ENCODE measurements at regions not wholly inside any gene's neighbourhood (a gene's known extent, or its start where the extent isn't known, plus 50 kb on each side); places are given as distances from the start of the nearest gene placed in this dataset.
"Not testable (repeated sequence)": the region's sequence is repeated elsewhere in the genome, so short reads cannot be mapped to it uniquely, and the experiment has no call there.

- WGBS = 81% methylated on average over 3 of the region's 3 CpGs
- Histone ChIP-seq H3K36me3 (ENCODE audit: control insufficient read depth in 4 of 4, insufficient read depth in 3 of 4, low read depth in 1 of 4, low read length in 3 of 4) (no peaks in the 10 kb centered on the region), H3K9ac (ENCODE audit: low read depth in 1 of 2, low read length in 2 of 2) (no peak overlapping the region), H3K4me1 (ENCODE audit: control insufficient read depth in 4 of 4, insufficient read depth in 4 of 4, low read length in 3 of 4) (peaks cover 3 to 14% (median 5%) of the 10 kb centered on the region in 4 donors), H3K4me3 (ENCODE audit: low read depth in 1 of 3, low read length in 3 of 3) (no peak overlapping the region), H3K9me3 (ENCODE audit: control insufficient read depth in 4 of 4, low read length in 3 of 4) (no peaks in the 10 kb centered on the region), H3K27ac (ENCODE audit: low read depth in 1 of 2, low read length in 2 of 2) (no peak overlapping the region), H3K27me3 (ENCODE audit: control insufficient read depth in 4 of 4, insufficient read depth in 4 of 4, low read length in 3 of 4) (no peaks in the 10 kb centered on the region)
- no peak for DNase-seq (ENCODE audit: low spot score)
- TF ChIP-seq HNF4G (IDR thresholded peaks at IDR 0.05) (no peak), GABPA (IDR thresholded peaks at IDR 0.05 in 1 of 2, conservative IDR thresholded peaks at IDR 0.05 in 1 of 2) (no peak), MAX (IDR thresholded peaks at IDR 0.05) (no peak), CTCF (IDR thresholded peaks at IDR 0.05; ENCODE audit: low read depth, low read length, missing input control) (no peak), RXRA (IDR thresholded peaks at IDR 0.05) (no peak), EGR1 (IDR thresholded peaks at IDR 0.05; ENCODE audit: low read depth in 2 of 2) (no peak), YY1 (IDR thresholded peaks at IDR 0.05) (no peak), FOXA1 (IDR thresholded peaks at IDR 0.05) (no peak), REST (IDR thresholded peaks at IDR 0.05) (no peak), NR2F2 (IDR thresholded peaks at IDR 0.05) (no peak), ATF3 (IDR thresholded peaks at IDR 0.05) (no peak), RAD21 (IDR thresholded peaks at IDR 0.05) (no peak)
Observed at GRCh38 chr2:18971069-18971378, 381.7 kb upstream of the NT5C1B start.

- H3K9me3 ChIP-seq (ENCODE audit: control insufficient read depth in 4 of 4, low read length in 3 of 4) = no peaks in the 10 kb centered on the region
- H3K27ac ChIP-seq (ENCODE audit: low read depth in 1 of 2, low read length in 2 of 2) = no peak overlapping the region
- no peak for DNase-seq (ENCODE audit: low spot score)
- H3K4me1 ChIP-seq (ENCODE audit: control insufficient read depth in 4 of 4, insufficient read depth in 4 of 4, low read length in 3 of 4) = peaks cover 3 to 12% (median 5%) of the 10 kb centered on the region in 4 donors
- H3K36me3 ChIP-seq (ENCODE audit: control insufficient read depth in 4 of 4, insufficient read depth in 3 of 4, low read depth in 1 of 4, low read length in 3 of 4) = no peaks in the 10 kb centered on the region
- H3K27me3 ChIP-seq (ENCODE audit: control insufficient read depth in 4 of 4, insufficient read depth in 4 of 4, low read length in 3 of 4) = no peaks in the 10 kb centered on the region
- no peak overlapping the region for H3K9ac ChIP-seq (ENCODE audit: low read depth in 1 of 2, low read length in 2 of 2)
- 49% methylated on average over 1 of the region's 1 CpG for WGBS
- no peak overlapping the region for H3K4me3 ChIP-seq (ENCODE audit: low read depth in 1 of 3, low read length in 3 of 3)
- TF ChIP-seq ATF3 (IDR thresholded peaks at IDR 0.05) = no peak
- TF ChIP-seq RXRA (IDR thresholded peaks at IDR 0.05) = no peak
- TF ChIP-seq GABPA (IDR thresholded peaks at IDR 0.05 in 1 of 2, conservative IDR thresholded peaks at IDR 0.05 in 1 of 2) = no peak
- TF ChIP-seq EGR1 (IDR thresholded peaks at IDR 0.05; ENCODE audit: low read depth in 2 of 2) = no peak
- TF ChIP-seq FOXA2 (IDR thresholded peaks at IDR 0.05) = no peak
- no peak for TF ChIP-seq HNF4A (conservative IDR thresholded peaks at IDR 0.05)
- no peak for TF ChIP-seq RAD21 (IDR thresholded peaks at IDR 0.05)
- no peak for TF ChIP-seq CTCF (IDR thresholded peaks at IDR 0.05; ENCODE audit: low read depth, low read length, missing input control)
- TF ChIP-seq TAF1 (conservative IDR thresholded peaks at IDR 0.05) = no peak
Observed at GRCh38 chr2:18966131-18966530, 376.8 kb upstream of the NT5C1B start.

- H3K27me3 ChIP-seq (ENCODE audit: control insufficient read depth in 4 of 4, insufficient read depth in 4 of 4, low read length in 3 of 4); H3K4me1 ChIP-seq (ENCODE audit: control insufficient read depth in 4 of 4, insufficient read depth in 4 of 4, low read length in 3 of 4); H3K4me3 ChIP-seq (ENCODE audit: low read depth in 1 of 3, low read length in 3 of 3); H3K9ac ChIP-seq (ENCODE audit: low read depth in 1 of 2, low read length in 2 of 2); H3K27ac ChIP-seq (ENCODE audit: low read depth in 1 of 2, low read length in 2 of 2); H3K36me3 ChIP-seq (ENCODE audit: control insufficient read depth in 4 of 4, insufficient read depth in 3 of 4, low read depth in 1 of 4, low read length in 3 of 4); DNase-seq (ENCODE audit: low spot score); H3K9me3 ChIP-seq (ENCODE audit: control insufficient read depth in 4 of 4, low read length in 3 of 4): not testable (repeated sequence)
- 93% methylated on average over 3 of the region's 3 CpGs for WGBS
Observed at GRCh38 chr2:18963739-18964256, 374.4 kb upstream of the NT5C1B start.

All from liver (tissue), 8 donors.